Urothelium cell line (cell line): ENCODE measurements at regions not wholly inside any gene's neighbourhood (a gene's known extent, or its start where the extent isn't known, plus 50 kb on each side); places are given as distances from the start of the nearest gene placed in this dataset.
"Not testable (repeated sequence)": the region's sequence is repeated elsewhere in the genome, so short reads cannot be mapped to it uniquely, and the experiment has no call there.

Experiments used
- DNase-seq: peaks from one replicate; pipeline ENCODE4 v3.0.0; 2011; ENCODE audit warnings: low spot score, mixed read lengths
- FAIRE-seq: peaks from 2 replicates; lab custom pipeline; 2011; peaks lifted over from hg19 to GRCh38; lab: Jason Lieb, UNC

DNA sequence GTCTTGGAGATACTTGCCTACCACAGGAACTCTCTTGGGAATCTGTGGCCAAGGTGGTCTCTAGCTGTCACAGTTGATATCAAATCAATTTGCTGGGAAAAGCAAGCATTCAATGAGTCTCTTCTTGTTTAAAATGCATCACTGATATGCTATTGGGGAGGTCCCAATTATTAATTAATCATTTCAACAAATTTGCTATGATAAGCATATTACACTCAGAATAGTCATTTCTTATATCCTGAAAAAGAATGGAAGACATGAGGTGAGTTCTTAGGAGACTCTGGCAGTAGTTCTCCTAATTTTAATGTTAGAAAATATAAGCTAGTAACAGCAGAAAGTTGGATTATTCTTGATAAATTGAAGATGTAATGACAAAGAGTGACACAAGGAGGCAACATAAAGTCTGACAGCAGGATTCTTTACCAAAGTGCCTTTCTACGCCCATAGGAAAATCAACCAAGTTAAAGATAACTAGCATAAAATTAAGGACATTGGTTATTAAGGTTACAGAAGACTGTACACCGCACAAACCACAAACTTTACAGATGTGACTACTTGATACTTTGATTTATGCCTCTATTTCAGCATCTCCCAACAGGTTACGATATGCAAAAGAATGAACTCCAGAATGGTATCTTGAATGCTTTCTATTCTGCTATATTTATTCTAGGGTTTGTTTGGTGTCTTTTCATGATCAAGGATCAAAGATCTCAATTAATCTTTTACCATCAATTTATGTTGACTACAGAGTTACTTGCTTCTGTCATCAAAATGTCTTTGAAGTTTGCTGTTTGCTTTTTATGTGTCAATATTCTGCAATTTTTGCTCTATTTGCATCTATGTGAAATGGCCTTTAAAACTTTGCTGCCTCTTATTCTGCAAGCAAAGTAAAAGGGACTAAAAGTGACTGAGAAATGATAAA, 349.6 kb upstream of the CLEC14A start:
- DNase-seq, result no peak
- FAIRE-seq, result no peak

DNA sequence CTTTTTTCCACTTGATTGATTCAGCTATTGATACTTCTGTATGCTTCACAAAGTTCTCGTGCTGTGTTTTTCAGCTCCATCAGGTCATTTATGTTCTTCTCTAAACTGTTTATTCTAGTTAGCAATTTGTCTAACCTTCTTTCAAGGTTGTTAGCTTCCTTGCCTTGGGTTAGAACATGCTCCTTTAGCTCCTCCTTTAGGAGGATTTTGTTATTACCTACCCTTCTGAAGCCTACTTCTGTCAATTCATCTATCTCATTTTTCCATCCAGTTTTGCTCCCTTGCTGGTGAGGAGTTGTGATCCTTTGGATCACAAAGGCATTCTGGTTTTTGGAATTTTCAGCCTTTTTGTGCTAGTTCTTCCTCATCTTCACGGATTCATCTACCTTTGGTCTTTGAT, 344.7 kb upstream of the CLEC14A start:
- DNase-seq, FAIRE-seq: not testable (repeated sequence)

DNA sequence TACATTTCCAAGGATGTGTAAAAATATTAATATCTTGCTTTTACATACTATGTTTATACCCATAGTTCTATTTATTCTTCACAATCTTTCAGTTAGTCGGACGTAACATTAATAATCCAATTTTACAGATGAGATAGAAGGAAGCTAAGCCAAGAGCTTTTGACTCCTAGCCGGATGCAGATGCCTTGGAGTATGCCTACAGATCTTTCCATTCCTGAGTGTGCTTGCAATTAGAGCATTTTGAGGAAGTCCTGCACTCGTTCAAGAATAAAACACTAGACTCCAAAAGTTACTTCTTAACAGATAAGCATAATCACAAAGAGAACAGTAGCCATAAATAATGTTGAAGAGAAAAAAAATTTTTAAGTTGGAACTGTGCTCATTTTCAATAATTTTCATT, 337.6 kb upstream of the CLEC14A start:
- no peak for DNase-seq

DNA sequence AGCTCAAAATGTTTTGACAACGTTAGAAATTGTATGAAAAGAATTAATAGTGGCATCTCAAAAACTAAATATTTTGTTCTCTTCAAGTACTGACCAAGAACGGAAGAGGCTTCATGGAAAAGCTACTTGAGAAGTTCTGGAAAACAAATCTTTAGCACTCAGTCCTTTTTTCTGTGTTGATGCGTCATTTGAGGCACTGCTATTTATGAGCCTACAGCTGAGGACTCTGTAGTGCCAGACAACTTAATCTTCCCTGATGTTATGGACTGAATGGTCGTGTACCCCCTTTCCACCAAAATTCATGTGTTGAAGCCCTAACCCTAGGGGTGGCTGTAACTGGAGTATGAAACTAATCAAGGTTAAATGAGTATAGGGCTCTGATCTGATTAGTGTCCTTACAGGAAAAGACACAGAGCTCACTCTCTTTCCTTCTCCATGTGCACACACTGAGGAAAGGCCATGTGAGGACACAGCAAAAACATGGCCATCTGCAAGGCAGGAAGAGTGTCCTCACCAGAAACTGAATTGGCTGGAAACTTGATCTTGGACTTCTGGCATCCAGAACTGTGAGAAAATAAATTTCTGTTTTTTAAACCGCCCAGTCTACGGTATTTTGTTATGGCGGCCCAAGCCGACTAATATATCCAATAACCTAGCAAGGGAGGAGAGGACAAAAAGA, 337.0 kb upstream of the CLEC14A start:
- DNase-seq (no peak), FAIRE-seq (no peak)

More for the DNA sequence above, 337.6 kb upstream of the CLEC14A start:
- FAIRE-seq, result no peak

DNA sequence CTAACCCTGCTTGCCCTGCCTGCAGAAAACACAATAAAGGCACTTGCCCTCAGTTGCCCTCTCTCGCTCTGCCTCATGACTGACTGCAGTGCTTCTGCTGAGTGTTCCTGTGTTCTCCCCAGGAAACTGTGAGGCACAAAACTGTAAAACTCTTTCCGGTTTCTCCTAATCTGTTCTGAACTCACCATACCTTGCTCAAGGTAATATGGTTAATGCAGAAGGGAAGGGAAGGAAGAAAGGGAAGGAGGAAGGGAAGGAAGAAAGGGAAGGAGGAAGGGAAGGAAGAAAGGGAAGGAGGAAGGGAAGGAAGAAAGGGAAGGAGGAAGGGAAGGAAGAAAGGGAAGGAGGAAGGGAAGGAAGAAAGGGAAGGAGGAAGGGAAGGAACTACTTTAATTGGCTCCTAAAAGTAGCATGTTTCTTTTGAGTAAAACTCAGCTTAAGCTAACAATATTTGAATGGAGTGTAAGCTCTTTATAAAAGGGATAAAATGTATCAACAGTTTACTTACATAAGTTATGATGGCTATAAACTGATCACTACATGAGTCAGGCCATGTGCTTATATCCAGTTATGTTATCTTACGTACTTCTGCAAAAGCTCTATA, 334.0 kb upstream of the CLEC14A start:
- no peak for FAIRE-seq
- no peak for DNase-seq

DNA sequence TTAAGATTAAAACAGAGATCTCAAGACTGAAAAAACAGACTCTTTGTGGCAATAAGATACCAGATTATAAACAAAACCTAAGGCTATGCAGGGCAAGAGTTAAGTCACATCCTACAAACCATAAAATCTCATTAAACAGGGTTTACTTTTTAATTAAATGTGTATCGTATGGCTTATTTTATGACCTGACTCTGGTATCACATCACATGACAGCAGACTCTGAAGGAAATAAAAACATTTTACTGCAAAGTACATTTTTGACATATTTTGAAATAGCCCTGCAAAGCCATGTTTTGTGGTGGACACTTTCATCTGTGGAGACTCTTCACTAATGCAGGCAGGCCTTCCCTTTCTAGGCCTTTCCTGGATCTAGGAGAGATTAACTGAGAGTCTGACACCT, 327.6 kb upstream of the CLEC14A start:
- no peak for FAIRE-seq
- no peak for DNase-seq

DNA sequence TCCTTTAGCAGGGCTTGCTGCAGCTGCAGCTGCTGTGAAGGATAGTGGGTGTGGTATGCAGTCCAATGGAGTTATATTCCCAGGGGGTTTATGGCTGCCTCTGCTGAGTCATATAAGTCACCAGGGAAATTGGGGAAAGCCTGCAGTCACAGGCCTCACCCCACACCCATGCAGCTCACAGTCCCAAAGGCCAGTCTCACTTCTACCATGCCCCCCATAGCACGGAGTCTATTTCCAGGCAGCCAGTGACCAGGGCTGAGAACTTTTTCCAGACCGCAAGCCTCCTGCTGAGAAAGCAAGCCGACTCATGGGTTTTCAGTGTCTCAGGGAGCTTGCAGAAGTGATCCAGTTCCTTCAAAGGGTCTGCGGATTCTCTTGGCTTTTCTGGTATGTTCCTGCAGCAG, 322.4 kb upstream of the CLEC14A start:
- FAIRE-seq (no peak), DNase-seq (no peak)

DNA sequence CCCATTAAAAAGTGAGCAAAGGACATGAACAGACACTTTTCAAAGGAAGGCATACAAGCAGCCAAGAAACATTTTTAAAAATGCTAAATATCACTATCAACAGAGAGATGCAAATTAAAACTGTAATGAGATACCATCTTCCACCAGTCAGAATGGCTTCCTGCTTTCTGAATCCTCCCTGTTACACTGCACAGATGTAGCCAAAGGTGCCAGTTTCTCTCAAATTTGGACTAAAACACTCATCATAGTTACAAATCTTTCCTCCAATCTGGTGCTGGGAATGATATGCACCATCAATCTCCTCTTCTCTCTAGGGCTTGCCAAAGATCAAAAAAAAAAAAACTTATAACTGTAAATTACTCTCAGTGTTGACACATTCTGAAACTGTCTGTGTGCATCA, 311.8 kb upstream of the CLEC14A start:
- FAIRE-seq (no peak), DNase-seq (no peak)

DNA sequence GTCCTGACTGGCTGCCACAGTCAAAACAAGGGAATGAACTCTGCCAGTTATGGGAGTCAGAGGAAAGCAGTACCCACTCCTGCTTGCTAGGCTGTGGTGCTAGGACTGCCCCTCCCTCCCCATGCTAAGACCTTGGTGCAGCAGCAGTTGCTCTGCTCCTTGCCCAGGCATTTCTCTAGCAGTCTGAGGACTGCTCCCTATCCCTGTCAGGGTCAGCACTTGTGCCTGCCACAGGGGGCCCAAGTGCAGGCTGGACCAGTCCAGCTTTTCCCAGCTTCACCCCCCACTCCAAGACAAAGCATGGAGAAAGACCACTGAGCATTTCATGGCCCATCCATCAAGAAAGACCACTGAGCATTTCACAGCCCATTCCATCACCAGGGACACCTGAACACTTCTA, 305.8 kb upstream of the CLEC14A start:
- DNase-seq, result no peak
- no peak for FAIRE-seq

DNA sequence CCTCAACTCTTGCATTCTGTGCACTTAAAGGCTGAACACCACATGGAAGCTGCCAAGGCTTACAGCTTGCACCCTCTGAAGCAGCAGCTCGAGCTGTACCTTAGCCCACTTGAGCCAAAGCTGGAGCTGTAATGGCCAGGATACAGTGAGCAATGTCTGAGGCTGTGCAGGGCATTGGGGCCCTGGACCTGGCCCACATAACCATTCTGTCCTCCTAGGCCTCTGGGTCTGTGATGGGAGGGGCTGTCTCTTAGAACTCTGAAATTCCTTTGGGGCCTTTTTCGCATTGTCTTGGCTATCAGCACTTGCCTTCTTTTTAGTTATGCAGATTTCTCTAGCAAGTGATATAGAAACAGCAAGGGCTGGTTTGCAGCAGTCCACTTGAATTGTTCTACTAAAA, 303.8 kb upstream of the CLEC14A start:
- no peak for DNase-seq
- FAIRE-seq, result no peak

DNA sequence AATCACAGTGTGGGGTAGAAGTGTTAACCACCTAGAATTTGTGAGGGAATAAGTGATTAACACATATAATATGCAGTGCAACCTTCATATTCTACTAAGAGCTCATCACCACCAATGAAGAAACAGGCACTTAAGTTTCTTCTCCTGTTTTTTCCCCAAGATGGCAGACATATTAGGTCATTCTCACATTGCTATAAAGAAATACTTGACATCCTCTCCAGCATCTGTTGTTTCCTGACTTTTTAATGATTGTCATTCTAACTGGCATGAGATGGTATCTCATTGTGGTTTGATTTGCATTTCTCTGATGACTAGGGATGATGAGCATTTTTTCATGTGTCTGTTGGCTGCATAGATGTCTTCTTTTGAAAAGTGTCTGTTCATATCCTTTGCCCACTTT, 301.5 kb upstream of the CLEC14A start:
- FAIRE-seq, result not testable (repeated sequence)

DNA sequence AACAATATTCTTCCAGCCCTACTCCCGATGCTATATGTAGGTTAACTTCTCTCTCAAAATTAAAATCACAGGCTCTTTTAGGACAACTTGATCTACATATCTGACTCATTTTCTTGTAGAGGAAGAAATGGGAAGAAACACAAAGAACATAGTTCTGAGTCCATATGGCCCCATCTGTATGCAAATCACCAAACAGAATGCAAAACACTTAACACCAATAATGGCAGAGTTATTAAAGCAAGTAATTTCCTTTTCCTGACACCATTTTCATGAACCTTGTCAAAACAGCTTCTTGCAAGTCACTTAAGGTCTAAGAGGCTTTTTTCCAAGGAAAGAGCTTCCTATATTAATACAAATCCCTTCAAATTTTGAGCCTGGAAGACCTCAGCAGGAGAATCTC, 300.4 kb upstream of the CLEC14A start:
- FAIRE-seq, result no peak
- DNase-seq, result no peak

More for the DNA sequence above, 301.5 kb upstream of the CLEC14A start:
- DNase-seq, result not testable (repeated sequence)

DNA sequence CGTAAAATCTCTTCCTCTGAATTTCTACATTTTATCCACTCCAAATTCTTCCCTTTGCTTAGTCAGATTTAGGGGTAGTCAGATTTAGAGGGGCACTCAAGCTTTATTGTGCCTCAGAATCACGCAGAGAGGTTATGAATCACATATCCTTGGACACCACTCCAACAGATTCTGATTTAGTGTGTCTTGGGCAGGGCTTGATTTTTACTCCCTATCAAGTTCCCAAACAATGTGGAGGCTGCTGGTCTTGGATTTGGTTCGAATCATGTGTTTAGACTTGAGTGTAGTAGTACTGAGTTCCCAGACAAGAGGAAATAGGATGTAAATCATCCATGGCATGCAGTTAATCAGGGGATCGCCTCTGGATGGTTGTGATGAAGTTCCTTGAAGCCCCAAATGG, 298.1 kb upstream of the CLEC14A start:
- no peak for FAIRE-seq
- DNase-seq, result no peak

DNA sequence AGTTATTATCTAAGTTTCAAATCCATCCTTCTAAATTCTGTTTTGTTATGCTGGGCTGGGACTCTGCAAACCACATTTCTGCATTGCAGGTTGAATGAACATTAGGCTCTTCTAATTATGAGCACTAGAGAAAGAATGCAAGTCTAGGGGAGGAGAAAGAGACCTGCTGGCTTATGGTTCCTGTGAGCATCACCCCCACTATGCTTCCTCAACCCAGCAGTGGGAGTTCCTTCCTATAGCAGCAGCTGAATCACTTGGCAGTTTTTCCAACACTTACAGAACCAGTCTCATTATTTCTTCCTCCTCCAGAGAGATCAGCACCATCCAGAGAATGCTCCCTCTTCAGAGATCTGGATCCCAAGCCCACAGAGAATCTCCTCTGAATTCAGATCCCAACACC, 297.7 kb upstream of the CLEC14A start:
- FAIRE-seq (no peak), DNase-seq (no peak)

DNA sequence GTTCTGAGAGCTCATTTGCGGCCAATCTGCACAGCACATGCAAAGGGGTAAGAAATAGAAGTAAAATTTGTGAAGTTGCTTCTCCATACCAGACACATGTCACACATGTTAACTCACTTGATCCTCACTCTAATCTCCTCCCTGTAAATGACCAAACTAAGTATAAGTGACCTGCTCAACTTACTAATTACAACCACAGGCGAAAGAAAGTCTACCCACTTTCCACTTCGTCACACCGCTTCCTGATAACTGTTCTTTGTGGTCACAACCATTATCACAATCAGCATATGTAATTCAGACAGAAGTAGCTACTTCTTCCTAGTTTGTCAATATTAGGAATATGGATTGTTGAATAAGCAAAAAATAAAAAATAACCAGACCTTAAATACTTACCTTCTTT, 293.7 kb upstream of the CLEC14A start:
- DNase-seq, result no peak
- no peak for FAIRE-seq

DNA sequence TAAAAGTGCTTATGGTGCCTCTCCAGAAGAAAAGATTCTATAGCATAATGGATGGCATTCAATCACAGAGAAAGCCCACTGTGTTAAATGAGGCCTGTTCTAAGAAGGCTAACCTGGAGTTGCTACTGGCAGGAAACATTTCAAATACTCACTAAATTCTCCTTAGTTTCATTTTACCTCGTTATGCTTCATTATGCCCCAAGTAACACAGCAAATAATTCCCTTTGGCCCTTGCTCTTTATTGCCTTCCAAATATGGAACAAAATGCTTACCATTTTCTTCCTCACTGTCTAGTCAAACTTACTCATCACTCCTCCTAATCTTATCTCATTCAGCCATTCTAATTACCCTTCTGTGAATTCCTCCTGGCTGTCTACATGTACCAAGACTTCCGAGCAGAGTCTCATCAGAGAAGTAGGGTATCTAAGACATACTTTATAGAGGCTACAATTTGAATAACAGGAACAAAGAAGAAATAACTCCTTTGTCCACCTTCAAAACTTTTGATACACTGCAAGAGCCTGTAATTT, 292.1 kb upstream of the CLEC14A start:
- DNase-seq (no peak), FAIRE-seq (no peak)

DNA sequence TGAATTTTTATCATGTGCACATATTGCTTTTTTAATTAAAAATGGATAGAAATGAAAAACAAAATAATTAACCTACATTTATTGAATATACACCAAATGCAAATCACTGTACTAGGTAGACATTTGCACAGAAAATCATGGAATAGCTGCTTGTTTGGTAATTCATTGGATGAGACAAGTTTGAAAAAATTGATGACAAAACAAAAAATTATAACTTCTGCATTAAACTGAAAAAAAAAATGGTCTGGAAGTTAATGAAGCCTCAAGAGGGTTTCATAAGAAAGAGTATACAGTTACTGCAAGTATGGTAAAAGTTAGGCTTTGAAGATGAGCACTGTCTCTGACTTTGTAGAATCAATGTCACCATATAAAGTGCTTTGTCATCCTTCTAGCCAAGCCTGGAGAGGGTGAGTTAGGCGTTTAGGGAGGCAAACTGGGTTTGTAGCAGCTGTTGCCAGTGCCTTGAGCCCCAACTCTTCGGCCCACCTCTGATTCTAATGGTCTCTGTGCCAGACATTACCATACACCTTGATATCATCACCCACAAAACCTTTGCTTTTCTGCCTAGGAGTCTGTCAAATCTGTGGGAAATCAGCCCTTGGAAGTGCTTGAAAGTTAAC, 291.1 kb upstream of the CLEC14A start:
- no peak for DNase-seq
- FAIRE-seq, result no peak

DNA sequence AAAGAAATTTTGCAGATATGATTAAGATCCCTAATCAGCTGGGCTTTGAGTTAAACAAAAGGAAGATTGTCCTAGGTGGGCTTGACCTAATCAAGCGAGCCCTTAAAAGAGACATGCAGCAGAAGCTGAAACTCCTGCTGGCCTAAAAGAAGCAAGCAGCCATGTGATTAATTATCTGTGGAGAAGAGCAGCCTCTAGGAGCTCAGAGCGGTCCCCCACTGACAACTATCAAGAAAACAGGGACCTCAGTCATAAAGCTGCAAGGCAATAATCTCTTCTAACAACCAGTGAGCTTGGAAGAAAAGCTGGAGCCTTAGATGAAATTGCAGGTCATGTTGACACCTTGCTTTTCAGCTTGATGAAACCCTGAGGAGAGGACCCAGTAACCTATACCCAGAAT, 288.9 kb upstream of the CLEC14A start:
- no peak for FAIRE-seq
- no peak for DNase-seq

DNA sequence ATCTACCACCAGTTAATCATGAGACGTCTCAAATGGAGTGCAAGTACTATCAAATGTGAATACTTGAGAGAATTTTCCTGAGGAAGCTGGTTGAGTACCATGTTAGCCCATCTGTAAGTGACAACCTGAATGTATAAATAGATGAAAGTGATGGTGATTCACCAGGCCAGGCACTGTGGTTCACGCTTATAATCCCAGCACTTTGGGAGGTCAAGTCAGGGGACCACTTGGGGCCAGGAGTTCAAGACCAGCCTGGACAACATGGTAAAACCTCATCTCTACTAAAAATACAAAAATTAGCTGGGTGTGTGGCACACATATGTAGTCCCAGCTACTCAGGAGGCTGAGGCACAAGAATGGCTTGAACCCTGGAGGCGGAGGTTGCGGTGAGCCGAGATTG, 288.0 kb upstream of the CLEC14A start:
- DNase-seq, FAIRE-seq: not testable (repeated sequence)

DNA sequence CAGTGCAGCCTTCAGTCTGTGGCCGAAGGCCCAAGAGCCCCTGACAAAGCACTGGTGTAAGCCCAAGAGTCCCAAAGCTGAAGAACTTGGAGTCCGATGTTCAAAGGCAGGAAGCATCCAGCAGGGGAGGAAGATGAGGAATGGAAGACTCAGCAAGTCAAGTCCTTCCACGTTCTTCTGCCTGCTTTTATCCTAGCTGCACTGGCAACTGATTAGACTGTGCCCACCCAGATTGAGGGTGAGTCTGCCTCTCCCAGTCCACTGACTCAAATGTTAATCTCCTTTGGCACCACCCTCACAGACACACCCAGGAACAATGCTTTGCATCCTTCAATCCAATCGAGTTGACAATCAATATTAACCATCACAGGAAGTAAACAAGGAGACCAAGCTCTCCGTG, 282.2 kb upstream of the CLEC14A start:
- FAIRE-seq, DNase-seq: not testable (repeated sequence)
